ENCODE measurements at regions not wholly inside any gene's neighbourhood (a gene's known extent, or its start where the extent isn't known, plus 50 kb on each side); places are given as distances from the start of the nearest gene placed in this dataset.

GRCh38 chr4:43316813-43317212, 424.3 kb downstream of the GRXCR1 start:
- TF ChIP-seq, protein P1, sequence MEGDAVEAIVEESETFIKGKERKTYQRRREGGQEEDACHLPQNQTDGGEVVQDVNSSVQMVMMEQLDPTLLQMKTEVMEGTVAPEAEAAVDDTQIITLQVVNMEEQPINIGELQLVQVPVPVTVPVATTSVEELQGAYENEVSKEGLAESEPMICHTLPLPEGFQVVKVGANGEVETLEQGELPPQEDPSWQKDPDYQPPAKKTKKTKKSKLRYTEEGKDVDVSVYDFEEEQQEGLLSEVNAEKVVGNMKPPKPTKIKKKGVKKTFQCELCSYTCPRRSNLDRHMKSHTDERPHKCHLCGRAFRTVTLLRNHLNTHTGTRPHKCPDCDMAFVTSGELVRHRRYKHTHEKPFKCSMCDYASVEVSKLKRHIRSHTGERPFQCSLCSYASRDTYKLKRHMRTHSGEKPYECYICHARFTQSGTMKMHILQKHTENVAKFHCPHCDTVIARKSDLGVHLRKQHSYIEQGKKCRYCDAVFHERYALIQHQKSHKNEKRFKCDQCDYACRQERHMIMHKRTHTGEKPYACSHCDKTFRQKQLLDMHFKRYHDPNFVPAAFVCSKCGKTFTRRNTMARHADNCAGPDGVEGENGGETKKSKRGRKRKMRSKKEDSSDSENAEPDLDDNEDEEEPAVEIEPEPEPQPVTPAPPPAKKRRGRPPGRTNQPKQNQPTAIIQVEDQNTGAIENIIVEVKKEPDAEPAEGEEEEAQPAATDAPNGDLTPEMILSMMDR (IDR thresholded peaks at IDR 0.05), result no peak
- TF ChIP-seq POLR2A (IDR thresholded peaks at IDR 0.05) (no peak), EP300 (IDR thresholded peaks at IDR 0.05) (no peak)

Measured in sigmoid colon (tissue), 4 donors.